B cell (primary cell): ENCODE measurements at regions not wholly inside any gene's neighbourhood (a gene's known extent, or its start where the extent isn't known, plus 50 kb on each side); places are given as distances from the start of the nearest gene placed in this dataset.

ENCODE experiments used
- ATAC-seq: fragments of 200-7000 bp; cut with Tn5 transposase; one replicate; pipeline ENCODE4 v1.10.0; 2021; ENCODE audit warnings: low read depth, mild to moderate bottlenecking, moderate number of reproducible peaks, moderate library complexity
- CTCF ChIA-PET: fragments of 350-600 bp; sonication (Branson Sonifier 250); formaldehyde crosslinking; loops from one replicate; lab custom pipeline; 2021; ENCODE audit warnings: antibody characterized with exemption, inconsistent platforms; lab: Charles Lee
- POLR2A ChIA-PET: fragments of 350-600 bp; sonication (Branson Sonifier 250); formaldehyde crosslinking; loops from one replicate; lab custom pipeline; 2021; ENCODE audit warnings: antibody characterized with exemption; lab: Charles Lee
- DNase-seq: peaks from one replicate; pipeline ENCODE4 v3.0.0; 2013
- H2AFZ ChIP-seq: 2 replicates; pipeline ENCODE4 v1.6.1; 2012; ENCODE audit warnings: mild to moderate bottlenecking, low read depth, low read length; ENCODE audit not compliant: insufficient read depth, poor library complexity, severe bottlenecking
- H3K27ac ChIP-seq, 2 donors: 1 replicate in 1 of 2; 2 replicates in 1 of 2; pipeline ENCODE4 v1.5.1; 2012 to 2013; ENCODE audit warnings: low read length in 2 of 2, mild to moderate bottlenecking in 2 of 2, moderate library complexity in 1 of 2
- H3K27me3 ChIP-seq, 4 experiments: fragments of 200-600 bp in 1 of 4; sonication (generic) in 1 of 4; replicated peaks in 1 of 4; 1 replicate in 2 of 4; 2 replicates in 2 of 4; pipeline versions ENCODE4 v1.6.1 to v1.7.0; 2013 to 2016; ENCODE audit warnings: low read length in 3 of 4, mild to moderate bottlenecking in 2 of 4, mixed read lengths in 1 of 4, moderate library complexity in 1 of 4; ENCODE audit not compliant: insufficient read depth in 4 of 4, control insufficient read depth in 3 of 4; ENCODE audit errors: control extremely low read depth in 1 of 4
- H3K36me3 ChIP-seq, 2 experiments: replicated peaks in 1 of 2; 1 replicate in 1 of 2; 2 replicates in 1 of 2; pipeline versions ENCODE4 v1.6.1 to v1.7.1; 2013; ENCODE audit warnings: low read length in 1 of 2; ENCODE audit not compliant: insufficient read depth in 2 of 2, control insufficient read depth in 1 of 2; ENCODE audit errors: control extremely low read depth in 1 of 2, extremely low read depth in 1 of 2
- H3K4me1 ChIP-seq, 2 donors: fragments of 200-600 bp in 1 of 2; sonication (generic) in 1 of 2; 1 replicate in 1 of 2; 2 replicates in 1 of 2; pipeline versions ENCODE4 v1.5.1 to v1.6.1; 2013 to 2017; ENCODE audit warnings: low read length in 2 of 2; ENCODE audit not compliant: control insufficient read depth in 2 of 2, insufficient read depth in 2 of 2
- H3K4me2 ChIP-seq: replicated peaks from 2 replicates; pipeline ENCODE3; 2012; ENCODE audit warnings: mild to moderate bottlenecking, low read depth, low read length; ENCODE audit not compliant: poor library complexity, severe bottlenecking
- H3K4me3 ChIP-seq, 5 experiments: fragments of 200-600 bp in 1 of 5; sonication (generic) in 1 of 5; 1 replicate in 3 of 5; 2 replicates in 2 of 5; pipeline versions ENCODE4 v1.5.1 to v1.7.0; 2011 to 2016; ENCODE audit warnings: low read length in 4 of 5, mild to moderate bottlenecking in 4 of 5, low read depth in 2 of 5, control low read depth in 1 of 5, moderate library complexity in 1 of 5; ENCODE audit not compliant: insufficient read depth in 1 of 5; ENCODE audit errors: control extremely low read depth in 1 of 5, extremely low read depth in 1 of 5
- H3K79me2 ChIP-seq: fragments of 200-600 bp; sonication (generic); one replicate; pipeline ENCODE4 v1.6.0; 2016; ENCODE audit warnings: low read length; ENCODE audit not compliant: control insufficient read depth, insufficient read depth
- H3K9ac ChIP-seq: fragments of 200-600 bp; sonication (generic); 2 replicates; pipeline ENCODE4 v1.6.1; 2017; ENCODE audit warnings: mild to moderate bottlenecking, low read length, moderate library complexity
- H3K9me3 ChIP-seq, 3 donors: one replicate each; pipeline versions ENCODE4 v1.6.1 to v1.7.1; 2013; ENCODE audit warnings: low read length in 2 of 3; ENCODE audit not compliant: control insufficient read depth in 2 of 3, insufficient read depth in 1 of 3; ENCODE audit errors: control extremely low read depth in 1 of 3
- H4K20me1 ChIP-seq: 2 replicates; pipeline ENCODE4 v1.6.0; 2012; ENCODE audit warnings: mild to moderate bottlenecking, low read length; ENCODE audit not compliant: insufficient read depth, control insufficient read depth, poor library complexity, severe bottlenecking
- H3K27ac Mint-ChIP-seq: one replicate; pipeline ENCODE4 v1.8.0; 2021; ENCODE audit warnings: mixed read lengths
- H3K27me3 Mint-ChIP-seq: one replicate; pipeline ENCODE4 v1.8.0; 2021; ENCODE audit warnings: mixed read lengths
- H3K4me1 Mint-ChIP-seq: one replicate; pipeline ENCODE4 v1.8.0; 2021; ENCODE audit warnings: mixed read lengths
- H3K4me3 Mint-ChIP-seq: one replicate; pipeline ENCODE4 v1.8.0; 2021; ENCODE audit warnings: mixed read lengths
- H3K9me3 Mint-ChIP-seq: one replicate; pipeline ENCODE4 v1.8.0; 2022; ENCODE audit warnings: mixed read lengths; ENCODE audit not compliant: insufficient read depth
- CTCF ChIP-seq: fragments of 200-600 bp; IDR thresholded peaks from one replicate; pipeline ENCODE4 v1.8.0; 2022; ENCODE audit warnings: antibody characterized with exemption, mild to moderate bottlenecking
- EZH2 ChIP-seq: IDR thresholded peaks from 2 replicates; pipeline ENCODE4 v1.6.1; 2012; ENCODE audit warnings: borderline replicate concordance, low read depth, mild to moderate bottlenecking, moderate library complexity, low read length; ENCODE audit not compliant: insufficient read depth, poor library complexity, severe bottlenecking
- WGBS: methylation state at CpG from one replicate; pipeline ENCODE4 v1.1.5; 2013; ENCODE audit warnings: missing lambda C conversion rate; ENCODE audit not compliant: insufficient coverage; 5-methylcytosine and 5-hydroxymethylcytosine counted together
- intact Hi-C: fragments of 100-400 bp; cut with micrococcal nuclease; formaldehyde crosslinking; loops from one replicate; pipeline ENCODE4 v1.10.0; 2022

- no peak overlapping the region for H3K9ac ChIP-seq
- WGBS: no CpG with 5 or more reads among the region's 2 CpGs
- no peaks in the 10 kb centered on the region for H3K4me1 Mint-ChIP-seq
- H3K9me3 ChIP-seq: peaks cover 0 to under 1% (median 0%) of the 10 kb centered on the region in 3 donors
- H3K4me2 ChIP-seq: no peak overlapping the region
- intact Hi-C loops: no loop called here
- no peaks in the 10 kb centered on the region for H3K36me3 ChIP-seq
- H2AFZ ChIP-seq: no peak overlapping the region
- H3K27me3 ChIP-seq: no peaks in the 10 kb centered on the region
- no peaks in the 10 kb centered on the region for H4K20me1 ChIP-seq
- H3K4me1 ChIP-seq: no peaks in the 10 kb centered on the region
- H3K27ac ChIP-seq: no peak overlapping the region
- ChIA-PET POLR2A (no interaction called here), CTCF (no interaction called here)
- no peak overlapping the region for H3K27ac Mint-ChIP-seq
- H3K27me3 Mint-ChIP-seq: no peaks in the 10 kb centered on the region
- no peak for TF ChIP-seq CTCF
- TF ChIP-seq EZH2: no peak
- H3K4me3 Mint-ChIP-seq: no peak overlapping the region
- peaks cover 2% of the 10 kb centered on the region for H3K9me3 Mint-ChIP-seq
- DNase-seq: no peak
- ATAC-seq: no peak
- H3K79me2 ChIP-seq: no peaks in the 10 kb centered on the region
- no peak overlapping the region for H3K4me3 ChIP-seq
Observed at GRCh38 chr18:68147728-68148127, 567.2 kb downstream of the TMX3 start.

GRCh38 chr18:68121826-68122225 is 593.1 kb downstream of the TMX3 start:
- TF ChIP-seq EZH2 (no peak), CTCF (no peak)
- DNase-seq (no peak), ATAC-seq (no peak)
- Mint-ChIP-seq H3K4me3 (no peak overlapping the region), H3K27ac (no peak overlapping the region), H3K4me1 (no peaks in the 10 kb centered on the region), H3K9me3 (no peaks in the 10 kb centered on the region), H3K27me3 (no peaks in the 10 kb centered on the region)
- no peak overlapping the region for H3K4me3 ChIP-seq
- CTCF ChIA-PET: no interaction called here
- H3K36me3 ChIP-seq: no peaks in the 10 kb centered on the region
- no peak overlapping the region for H3K4me2 ChIP-seq
- no peaks in the 10 kb centered on the region for H3K27me3 ChIP-seq
- H3K9ac ChIP-seq: no peak overlapping the region
- intact Hi-C loops: no loop called here
- POLR2A ChIA-PET: no interaction called here
- no peaks in the 10 kb centered on the region for H3K4me1 ChIP-seq
- no peaks in the 10 kb centered on the region for H3K9me3 ChIP-seq
- H2AFZ ChIP-seq: no peak overlapping the region
- WGBS: no CpG with 5 or more reads among the region's 1 CpG
- H3K27ac ChIP-seq: no peak overlapping the region
- H3K79me2 ChIP-seq: no peaks in the 10 kb centered on the region
- no peaks in the 10 kb centered on the region for H4K20me1 ChIP-seq
